GM18867 (cell line): ENCODE measurements at regions not wholly inside any gene's neighbourhood (a gene's known extent, or its start where the extent isn't known, plus 50 kb on each side); places are given as distances from the start of the nearest gene placed in this dataset.

Source experiments
- ATAC-seq: cut with Tn5 transposase; IDR thresholded peaks from one replicate; pipeline ENCODE4 v1.9.1; 2021; ENCODE audit warnings: mild to moderate bottlenecking, moderate library complexity; ENCODE audit not compliant: unreplicated experiment

DNA sequence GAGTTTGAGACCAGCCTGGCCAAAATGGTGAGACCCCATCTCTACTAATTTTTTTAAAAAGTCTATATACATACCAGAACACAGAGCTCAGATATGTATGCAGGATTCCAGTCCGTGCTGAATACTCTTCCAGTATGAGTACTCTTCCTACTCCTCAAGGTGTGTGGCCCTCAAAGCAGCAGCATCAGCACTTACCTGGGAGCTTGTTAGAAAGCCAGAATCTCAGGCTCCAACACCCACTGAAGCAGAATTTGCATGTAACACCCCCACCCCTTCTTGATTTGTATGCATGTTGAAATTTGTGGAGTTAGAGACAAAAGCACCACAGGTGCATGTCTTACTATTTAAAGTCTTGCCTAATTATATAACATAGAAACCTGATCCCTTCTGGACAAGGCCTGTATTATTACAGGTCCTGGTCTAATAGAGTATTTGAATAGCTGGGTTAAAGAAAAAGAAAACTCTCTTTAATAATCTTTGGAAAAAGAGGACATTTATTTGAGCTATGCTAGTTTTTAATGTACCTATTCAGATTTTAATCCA is 50.3 kb upstream of the NFE2L2 start:
- ATAC-seq = no peak

DNA sequence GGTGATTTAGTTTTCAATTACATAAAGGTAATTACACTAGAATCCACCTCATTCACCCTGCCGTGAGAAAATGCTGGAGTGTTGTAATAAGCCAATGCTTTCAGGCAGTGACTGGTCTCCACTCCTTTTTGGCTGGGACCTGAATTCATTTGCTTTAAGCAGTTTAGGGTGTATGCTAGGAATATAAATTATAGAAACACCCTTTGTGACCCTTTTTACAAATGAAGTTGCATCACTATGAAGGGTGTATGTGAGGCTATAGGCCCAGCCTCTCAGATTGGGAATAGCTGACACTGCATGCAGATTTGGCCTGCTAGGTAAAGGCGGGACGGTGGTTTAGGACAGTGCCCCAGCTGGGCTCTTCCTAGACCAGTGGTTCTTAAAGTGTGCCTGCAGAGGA is 50.8 kb upstream of the NFE2L2 start:
- no peak for ATAC-seq

DNA sequence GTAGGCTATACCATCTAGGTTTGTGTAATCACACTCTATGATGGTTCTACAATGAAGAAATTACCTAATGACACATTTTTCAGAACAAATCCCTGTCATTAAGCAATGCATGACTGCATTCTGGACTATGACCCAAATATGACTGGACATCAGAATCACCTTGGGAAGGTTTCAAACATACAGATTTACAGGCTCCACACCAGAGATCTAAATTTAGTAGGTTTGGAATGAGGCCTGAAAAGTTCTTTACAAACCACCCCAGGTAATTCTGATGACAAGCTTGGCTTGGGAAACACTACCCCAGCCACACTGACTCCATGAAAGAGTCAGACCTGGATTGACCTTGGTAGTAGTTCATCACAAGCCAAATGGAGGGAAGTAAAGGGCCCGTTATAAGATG is 52.2 kb upstream of the NFE2L2 start:
- no peak for ATAC-seq

DNA sequence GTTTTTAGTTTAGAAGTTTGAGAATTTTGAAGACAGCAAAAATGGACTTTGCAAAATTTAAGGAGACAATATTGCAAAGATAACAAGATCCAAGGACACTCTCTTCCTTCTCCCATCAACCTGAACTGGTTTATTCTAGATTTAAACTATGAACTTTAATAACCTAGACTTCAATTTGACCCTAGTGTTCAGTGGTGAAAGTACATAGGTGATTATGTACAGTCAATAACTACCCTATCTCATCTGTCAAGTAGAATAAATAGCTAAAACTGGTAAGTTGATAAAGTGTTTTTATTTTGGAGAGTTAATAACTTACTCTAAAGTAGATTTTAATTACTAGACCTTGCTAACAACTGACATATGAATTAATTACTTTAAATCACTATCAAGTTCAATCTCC is 52.9 kb upstream of the NFE2L2 start:
- ATAC-seq = no peak

DNA sequence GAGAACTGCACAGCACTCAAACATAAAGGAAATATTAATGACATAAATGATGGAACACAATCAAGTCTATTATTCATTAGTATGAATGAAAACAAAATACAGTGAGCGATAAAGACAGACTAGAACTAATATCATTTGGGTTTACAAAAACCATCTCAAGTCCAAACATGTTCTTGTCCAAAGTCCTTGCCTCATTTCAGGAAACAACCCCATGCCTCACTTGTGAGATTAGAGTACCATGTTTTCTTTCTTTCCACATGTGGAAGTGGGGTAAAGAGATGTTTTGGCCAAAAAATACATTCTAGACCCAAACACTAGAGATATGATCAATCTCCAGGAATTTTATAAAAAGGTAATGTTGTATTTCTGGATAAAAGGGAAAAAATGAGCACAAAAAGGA is 53.3 kb upstream of the NFE2L2 start:
- no peak for ATAC-seq

DNA sequence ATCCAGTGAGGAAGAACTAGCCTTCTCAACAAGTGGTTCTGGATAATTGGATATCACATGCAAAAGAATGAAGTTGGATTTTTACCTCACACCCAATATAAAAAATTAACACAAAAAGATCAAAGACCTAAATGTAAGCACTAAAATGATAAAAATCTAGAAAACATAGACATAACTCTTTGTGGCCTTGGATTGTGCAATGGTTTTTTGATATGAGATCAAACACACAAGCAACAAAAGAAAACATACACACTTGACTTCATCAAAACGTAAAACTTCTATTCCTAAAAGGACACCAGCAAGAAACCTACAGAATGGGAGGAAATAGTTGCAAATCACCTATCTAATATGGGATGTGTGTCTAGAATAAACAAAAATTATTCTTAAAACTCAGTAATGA is 54.1 kb upstream of the NFE2L2 start:
- no peak for ATAC-seq

DNA sequence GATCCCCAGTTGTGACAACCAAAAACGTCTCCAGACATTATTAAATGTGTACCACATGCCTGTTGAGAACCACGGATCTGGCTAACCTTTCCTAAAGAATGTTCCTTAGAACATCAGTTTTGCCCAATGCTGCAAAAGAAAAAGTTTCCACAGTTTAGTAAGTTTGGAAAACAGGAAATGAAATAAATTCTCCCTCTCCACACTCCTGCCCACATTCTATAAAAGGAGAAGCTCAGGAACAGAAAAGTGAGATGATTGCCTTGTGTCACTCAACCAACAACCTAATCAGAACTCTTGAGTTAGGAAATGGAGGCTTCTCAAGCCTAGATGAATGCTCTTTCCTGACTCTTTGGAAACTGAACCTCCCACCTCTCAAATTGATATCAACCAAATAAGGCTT is 56.1 kb upstream of the NFE2L2 start:
- ATAC-seq = no peak

DNA sequence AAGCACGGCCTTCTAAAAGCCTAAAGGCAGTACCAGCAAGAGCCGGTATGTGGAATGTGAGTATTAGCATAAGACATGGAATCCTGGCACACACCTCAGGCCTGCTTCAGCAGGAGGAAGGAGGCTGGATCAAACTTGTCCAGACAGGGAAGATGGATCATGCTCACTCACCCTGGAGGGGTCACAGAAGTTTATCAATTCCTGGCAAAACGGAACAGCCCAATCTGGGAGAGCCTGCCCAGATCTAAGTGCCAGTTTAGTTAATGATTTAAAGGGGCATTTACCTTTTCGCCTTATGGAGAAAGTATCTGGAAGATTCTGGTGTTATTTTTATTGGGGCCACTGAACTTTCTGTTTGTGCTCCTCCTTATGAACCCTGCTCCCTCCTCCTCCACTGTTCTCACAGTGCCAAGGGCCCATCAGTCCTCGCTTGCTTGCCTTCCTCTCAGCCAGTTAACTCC is 58.3 kb upstream of the NFE2L2 start:
- ATAC-seq = no peak

DNA sequence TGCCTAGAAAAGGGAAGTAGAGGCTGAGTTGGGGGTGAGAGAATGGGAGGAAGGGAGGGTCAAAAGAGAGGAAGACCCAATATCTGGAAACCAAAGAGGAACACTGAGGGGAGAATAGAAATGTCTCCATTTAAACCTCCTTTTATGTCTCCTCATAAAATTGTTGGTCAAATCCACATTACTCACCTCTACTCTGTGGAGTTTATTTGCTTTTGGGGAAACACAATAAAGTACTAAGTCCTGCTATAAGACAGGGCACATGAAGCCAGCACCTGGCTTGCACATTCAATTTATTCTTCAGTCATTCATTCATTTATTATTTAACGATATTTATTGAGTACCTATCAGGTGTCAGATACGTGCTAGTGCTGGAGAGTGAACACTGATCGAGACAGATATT is 60.3 kb upstream of the NFE2L2 start:
- no peak for ATAC-seq

DNA sequence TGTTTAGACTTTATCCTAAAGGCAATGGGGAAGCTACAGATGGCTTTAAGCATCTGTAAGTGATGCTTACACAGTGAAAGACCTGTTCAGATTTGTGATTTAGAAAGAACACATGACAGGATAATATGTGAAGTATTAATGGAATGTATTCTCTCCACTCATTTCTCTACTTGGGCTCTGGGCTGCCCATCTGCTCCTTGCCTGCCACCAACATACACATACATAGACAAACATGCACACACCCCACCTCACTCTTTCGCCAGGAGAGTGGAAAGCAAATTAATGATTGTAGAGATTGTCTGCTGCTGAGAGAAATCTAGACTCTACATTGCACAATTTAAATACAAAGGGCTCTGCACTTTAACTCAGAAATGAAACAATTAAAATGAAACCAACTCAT is 61.0 kb upstream of the NFE2L2 start:
- ATAC-seq = no peak

DNA sequence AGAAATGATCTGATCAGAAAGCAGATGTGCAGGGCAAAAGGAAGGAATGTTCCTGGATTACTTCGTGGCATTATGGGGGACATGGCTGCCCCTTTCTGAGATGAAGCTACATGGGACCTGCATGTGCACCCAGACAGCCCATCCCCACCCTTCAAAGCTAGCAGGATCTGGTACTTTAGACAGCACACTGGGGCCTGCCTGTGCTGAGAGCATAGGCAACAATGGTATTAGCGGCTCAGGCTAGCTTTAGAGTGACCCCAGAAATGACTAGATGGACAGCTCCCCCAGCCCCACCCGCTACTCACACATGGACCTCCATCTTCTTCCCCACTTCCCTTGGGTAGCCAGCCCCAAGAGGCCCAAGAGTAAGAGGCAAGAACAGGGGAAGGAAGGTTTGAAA is 61.5 kb upstream of the NFE2L2 start:
- ATAC-seq = no peak

DNA sequence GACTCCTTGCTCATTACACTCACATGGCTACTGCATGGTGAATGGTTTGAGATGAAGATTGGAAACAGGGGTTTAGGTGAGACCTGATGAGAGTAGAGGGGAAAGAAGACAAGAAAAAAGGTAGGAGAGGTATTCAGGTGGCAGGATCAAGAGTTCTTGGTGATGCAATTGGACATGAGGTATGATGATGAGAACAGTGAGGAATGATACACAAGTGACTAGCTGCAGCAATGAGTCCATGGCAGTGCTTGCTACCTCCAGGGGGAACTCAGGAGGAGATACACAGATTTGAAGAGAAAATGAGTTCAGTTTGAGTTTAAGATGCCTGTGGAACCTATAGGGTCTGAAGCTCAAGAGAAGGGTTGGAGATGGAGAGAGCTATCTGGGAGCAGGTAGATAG is 62.1 kb upstream of the NFE2L2 start:
- no peak for ATAC-seq

DNA sequence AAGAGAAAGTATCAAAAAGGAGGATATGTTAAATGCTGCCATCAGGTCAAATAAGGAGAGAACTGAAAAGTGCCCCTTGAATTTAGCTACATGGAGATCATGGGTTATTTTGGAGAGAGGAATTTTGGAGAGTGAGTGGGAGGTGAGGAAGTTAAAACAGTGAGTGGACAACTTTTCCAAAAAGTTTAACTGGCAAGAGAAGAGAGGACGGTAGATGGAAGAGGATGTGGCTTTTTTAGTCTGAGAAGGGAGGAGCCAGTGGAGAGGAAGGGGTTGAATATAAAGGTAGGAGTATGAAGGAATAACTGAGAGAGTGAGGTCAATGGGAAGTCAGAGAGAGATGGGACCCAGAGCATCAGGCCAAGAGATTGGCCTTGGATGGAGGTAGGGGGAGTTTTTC is 62.5 kb upstream of the NFE2L2 start:
- ATAC-seq = no peak

DNA sequence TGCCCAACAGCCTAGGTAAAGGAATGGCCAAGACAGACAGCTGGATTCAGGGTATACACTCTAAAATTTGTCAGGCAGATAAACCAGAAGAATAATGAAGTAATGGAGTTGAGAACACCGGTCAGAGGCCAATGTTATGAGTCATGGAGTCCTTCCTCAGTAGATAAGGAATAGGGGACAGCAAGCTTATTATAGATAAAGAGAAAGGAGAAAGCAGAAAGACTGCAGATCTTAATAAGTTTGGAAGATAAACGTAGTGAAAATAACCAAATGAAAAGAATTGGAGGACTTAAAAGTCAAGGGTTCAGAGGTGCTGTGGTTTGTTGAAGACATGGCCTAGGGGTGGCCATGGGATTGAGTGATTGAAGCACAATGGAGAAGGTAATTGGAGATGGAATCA is 63.5 kb upstream of the NFE2L2 start:
- ATAC-seq = no peak

DNA sequence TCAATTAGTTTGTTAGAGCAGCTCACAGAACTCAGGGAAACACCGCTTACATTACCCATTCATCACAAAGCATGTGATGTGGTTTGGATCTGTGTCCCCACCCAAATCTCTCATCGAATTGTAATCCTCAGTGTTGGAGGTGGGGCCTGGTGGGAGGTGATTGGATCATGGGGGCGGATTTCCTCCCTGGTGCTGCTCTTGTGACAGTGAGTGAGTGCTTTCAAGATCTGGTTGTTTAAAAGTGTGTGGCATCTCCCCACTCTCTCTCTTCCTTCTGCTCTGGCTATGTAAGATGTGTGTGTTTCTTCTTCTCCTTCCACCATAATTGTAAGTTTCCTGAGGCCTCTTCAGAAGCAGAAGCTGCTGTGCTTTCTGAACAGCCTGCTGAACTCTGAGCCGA is 63.5 kb upstream of the AGPS start:
- ATAC-seq = no peak

DNA sequence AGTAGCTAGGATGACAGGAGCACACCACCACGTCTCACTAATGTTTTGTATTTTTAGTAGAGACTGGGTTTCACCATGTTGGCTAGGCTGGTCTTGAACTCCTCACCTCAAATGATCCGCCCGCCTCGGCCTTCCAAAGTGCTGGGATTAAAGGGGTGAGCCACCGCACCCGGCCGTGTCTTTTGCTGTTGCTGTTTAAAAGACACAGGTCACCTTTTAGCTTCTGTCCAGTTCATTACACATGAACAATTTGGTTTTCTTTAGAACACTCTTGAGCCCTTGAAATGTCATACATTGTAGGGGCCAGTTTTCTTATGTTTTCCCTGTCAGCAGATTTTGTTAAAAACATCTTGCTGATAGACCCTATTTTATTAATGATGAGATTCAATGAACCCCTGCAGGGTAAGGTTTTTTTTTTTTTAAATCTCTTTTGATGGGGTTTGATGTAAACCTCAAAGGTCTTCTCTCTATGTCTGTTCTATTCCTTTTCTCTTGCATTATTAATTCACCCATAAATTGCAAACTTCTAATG is 61.0 kb upstream of the AGPS start:
- ATAC-seq = no peak

DNA sequence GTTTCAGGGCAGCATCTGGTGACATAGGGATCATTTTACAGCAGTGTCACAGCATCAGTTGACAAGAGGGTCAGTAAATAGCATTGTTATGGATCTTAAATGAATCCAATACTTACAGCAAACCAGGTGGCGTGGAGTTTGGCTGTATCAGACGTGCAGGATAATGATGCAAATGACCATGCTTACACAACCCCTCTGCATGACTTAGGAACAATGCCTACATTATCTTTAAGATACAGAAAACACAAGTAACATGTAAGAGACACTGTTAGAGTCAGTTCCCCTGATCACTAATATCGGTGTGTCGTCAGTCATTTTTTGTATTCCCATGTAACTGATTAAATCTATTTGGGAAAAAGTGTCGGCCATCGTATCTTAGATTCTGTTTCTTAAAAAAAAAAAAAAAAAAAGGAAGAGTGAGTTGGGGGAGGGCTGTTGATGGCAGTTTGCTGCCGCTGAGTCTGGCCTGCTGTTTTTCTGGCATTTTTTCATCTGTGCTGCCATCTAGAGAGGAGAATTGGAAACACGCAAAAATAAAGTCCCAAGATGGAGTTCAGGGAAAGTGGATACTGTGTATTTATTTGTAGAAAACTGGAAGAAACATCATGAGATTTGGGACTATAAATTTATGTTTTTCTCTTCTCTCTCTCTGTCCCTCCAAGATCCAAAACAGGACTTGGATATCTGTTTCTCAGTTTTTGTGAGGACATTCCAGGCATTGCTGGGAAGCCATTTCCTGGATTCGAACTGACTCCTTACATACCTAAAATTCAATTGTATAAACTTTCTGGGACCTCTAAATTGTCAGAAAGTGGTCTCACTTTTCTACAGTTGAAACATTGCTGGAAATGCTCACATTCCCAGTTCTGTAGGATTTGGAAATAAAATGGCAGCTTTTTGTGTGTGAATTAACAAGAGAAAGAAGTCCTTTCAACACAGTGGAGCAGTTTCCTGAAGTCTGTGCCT is 60.3 kb upstream of the AGPS start:
- peak; percentile 83 for ATAC-seq

DNA sequence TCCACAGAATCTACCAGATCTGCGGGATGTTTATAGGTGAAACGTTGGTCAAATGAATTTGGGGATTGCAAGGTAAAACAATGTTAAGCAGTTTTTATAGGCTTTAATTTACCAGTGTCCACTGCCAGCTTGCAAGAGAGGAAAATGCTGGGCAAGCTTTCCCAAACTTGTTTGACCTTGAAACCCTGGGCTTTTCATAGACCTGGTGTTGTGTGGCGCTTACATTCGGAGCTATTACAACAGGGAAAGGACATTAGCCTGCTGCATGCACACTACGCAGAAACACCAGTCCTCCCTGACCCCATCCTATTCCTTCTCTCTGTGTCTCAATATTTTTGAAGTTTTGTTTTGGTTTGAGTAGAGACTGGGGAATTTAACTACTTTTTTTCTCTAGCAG is 59.6 kb upstream of the AGPS start:
- no peak for ATAC-seq

DNA sequence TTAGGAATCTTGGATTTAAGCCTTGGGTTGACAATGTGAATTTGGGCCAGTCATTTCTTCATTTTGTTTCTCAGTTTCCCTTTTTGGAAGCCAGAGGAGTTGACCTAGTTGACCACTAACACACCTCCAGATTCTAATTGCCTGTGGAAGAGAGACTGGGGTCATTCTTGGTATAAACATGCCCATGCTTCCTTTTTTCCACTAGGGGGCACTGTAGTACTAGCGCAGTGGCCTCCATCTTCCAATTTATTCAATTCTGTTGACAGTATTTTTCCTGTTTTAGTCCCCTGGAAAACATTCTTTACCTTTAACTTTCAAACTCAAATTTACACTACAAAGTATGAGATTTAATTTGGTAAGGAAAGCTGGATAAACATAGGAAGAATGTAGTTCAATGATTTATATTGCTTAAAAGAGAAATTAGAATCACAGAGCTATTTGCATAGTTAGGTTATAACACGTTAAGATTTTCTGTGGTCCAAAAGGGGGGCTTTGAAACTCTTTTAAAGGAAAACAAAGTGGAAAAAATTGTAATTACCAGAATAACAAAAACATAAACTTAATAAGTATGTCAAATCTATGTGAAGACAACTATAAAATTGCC is 57.5 kb upstream of the AGPS start:
- peak; percentile 68 for ATAC-seq

DNA sequence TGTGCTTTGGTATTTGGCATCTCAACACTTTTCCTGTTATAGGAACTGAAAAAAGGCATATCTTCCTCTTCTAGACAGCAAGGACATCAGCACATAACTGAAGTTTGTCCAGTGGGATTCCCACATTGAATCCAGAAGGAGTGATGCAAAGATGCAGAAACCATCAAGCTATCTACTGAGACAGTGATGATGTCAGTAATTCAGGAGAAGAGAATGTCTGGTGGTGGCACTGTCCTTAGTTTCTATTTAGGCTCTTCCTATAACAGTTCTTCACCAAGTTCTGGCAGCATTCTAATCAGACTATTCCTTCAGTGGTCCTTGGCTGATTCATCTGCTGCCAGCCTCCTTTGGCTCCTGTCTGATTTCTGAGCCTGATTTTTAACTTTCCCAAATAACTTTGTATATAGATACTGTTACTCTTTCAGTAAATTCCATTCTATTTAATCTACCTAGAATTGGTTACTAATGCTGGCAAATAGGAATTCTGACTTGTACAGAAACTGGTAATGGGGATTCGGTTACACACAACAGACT is 56.6 kb upstream of the AGPS start:
- no peak for ATAC-seq

DNA sequence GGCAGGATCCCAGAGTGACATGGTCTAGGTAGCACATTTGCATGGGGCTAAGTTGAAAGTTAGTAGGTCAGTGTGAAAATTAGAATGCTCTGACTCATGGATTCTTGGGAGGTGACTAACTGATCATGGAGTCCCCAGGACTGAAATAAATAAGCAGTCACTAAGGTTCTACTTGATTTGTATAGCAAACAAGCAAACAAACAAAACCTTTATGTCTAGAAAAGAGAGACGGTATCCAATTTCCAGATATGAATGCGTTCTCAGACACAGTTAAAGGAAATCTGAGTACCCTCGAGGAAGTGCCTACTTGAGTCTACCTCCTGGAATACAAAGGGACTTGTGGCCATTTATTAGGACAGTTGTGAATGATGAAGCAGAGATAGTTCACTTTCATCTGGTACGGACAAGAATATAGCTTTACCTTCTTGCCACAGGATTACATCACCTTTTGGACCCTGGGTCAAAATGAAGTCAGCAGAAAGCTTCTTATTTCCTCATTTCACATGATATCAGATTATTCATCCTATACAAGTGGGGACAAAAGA is 54.3 kb upstream of the AGPS start:
- no peak for ATAC-seq
